LNCAP (cell line): ENCODE measurements at regions not wholly inside any gene's neighbourhood (a gene's known extent, or its start where the extent isn't known, plus 50 kb on each side); places are given as distances from the start of the nearest gene placed in this dataset.

Experiments
- CTCF ChIP-seq: fragments of 450-650 bp; IDR thresholded peaks from 2 replicates; pipeline ENCODE4 v1.5.1; 2017; ENCODE audit warnings: mild to moderate bottlenecking

GRCh38 chr1:78355656-78356055 is 135.1 kb upstream of the PTGFR start:
- no peak for TF ChIP-seq CTCF

GRCh38 chr1:78358165-78358564 is 132.6 kb upstream of the PTGFR start:
- no peak for TF ChIP-seq CTCF

GRCh38 chr1:78359666-78360065 is 131.1 kb upstream of the PTGFR start:
- no peak for TF ChIP-seq CTCF

GRCh38 chr1:78360584-78360983 is 130.2 kb upstream of the PTGFR start:
- no peak for TF ChIP-seq CTCF

- no peak for TF ChIP-seq CTCF
Observed at GRCh38 chr1:78367700-78368099, 123.1 kb upstream of the PTGFR start.

- TF ChIP-seq CTCF, result no peak
Observed at GRCh38 chr1:78369546-78369945, 121.2 kb upstream of the PTGFR start.

- TF ChIP-seq CTCF, result no peak
Observed at GRCh38 chr1:78370356-78370755, 120.4 kb upstream of the PTGFR start.

- no peak for TF ChIP-seq CTCF
Observed at GRCh38 chr1:78370779-78371482, 119.8 kb upstream of the PTGFR start.
